ENCODE measurements at regions not wholly inside any gene's neighbourhood (a gene's known extent, or its start where the extent isn't known, plus 50 kb on each side); places are given as distances from the start of the nearest gene placed in this dataset.
"Not testable (repeated sequence)": the region's sequence is repeated elsewhere in the genome, so short reads cannot be mapped to it uniquely, and the experiment has no call there.

GRCh38 chr22:27063406-27063805 is 406.0 kb downstream of the MIAT start:
- no peak for DNase-seq (ENCODE audit: low spot score)

GRCh38 chr22:27063841-27064240 is 406.5 kb downstream of the MIAT start:
- DNase-seq (ENCODE audit: low spot score), result no peak

GRCh38 chr22:27064386-27064785 is 407.0 kb downstream of the MIAT start:
- DNase-seq (ENCODE audit: low spot score), result no peak

DNA sequence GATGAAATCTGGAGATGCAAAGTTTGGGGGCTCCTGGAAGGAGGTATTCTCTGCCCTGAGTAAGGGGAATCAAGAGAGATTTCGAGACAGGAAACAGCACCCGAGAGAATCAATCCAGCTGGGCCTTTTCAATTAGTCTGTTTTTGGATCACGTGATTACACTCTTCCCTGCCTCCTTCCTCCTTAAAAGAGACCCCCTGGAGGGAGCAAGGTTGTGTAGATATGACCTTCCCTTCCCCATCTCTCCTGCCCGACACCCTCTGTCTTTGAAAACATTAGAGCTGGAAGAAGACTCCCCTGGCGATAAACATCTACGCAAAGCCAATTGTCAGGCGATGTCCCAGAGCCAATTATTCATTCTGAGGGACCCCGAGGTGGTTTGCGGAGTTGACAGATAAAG is 407.9 kb downstream of the MIAT start:
- DNase-seq (ENCODE audit: low spot score), result no peak

- no peak for DNase-seq (ENCODE audit: low spot score)
Observed at GRCh38 chr22:27066856-27067255, 409.5 kb downstream of the MIAT start.

DNA sequence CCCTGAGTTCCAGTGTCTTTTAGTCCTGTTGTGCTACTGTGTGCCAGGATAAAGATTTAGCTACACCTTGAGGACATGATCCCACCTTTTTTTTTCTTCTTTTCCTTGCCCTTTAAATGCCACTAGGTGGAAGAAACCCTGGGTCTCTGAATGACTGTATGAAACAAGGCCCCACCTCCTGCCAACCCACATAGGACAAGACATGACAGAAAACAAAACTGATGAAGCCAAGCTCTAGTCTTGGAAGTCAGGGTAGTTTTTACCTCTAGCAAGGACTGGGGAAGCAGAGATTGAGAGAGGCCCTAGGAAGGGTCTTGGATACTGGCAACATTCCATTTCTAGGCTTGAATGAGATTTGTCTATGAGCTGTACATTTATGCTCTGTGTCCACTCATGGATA is 410.7 kb downstream of the MIAT start:
- DNase-seq (ENCODE audit: low spot score), result no peak

GRCh38 chr22:27070594-27070993 is 413.2 kb downstream of the MIAT start:
- DNase-seq (ENCODE audit: low spot score), result no peak

DNA sequence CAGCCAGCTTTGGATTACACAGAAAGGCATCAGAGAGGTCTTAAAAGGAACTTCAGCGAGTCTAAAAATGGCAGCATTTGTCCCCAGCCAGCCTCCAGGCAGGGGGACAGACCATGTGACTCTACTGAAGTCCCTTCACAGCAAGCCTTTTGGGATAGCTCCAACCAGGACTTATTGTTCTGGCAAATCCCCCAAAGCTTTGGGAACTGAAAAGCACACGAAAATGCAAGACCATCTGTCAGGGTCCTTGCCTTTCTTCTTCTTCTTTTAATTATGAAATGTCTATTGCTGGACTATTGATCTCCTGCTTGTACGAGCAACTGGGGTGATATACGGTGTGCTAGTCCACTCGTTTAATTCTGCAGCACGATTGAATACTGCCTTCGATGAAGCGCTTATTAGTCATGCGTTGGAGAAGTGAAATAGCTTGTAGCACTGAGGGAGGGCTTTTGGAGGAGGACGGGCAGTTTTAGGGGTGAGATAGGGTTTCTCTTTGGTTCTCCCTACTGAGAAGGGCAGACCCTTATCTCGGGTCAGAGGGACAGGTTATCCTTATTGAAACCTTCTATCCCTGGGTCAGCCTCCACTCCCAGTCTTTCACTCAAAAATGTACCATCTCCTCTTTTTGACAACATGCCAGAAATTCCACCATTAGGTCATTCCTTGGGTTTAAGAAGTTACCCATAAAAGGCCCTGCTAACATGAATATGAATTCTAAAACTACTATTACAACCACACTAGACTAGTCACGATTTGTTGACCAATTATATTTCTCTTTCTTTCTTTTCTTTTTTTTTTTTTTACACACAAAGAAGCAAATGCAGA is 416.4 kb downstream of the MIAT start:
- DNase-seq (ENCODE audit: low spot score), result no peak

DNA sequence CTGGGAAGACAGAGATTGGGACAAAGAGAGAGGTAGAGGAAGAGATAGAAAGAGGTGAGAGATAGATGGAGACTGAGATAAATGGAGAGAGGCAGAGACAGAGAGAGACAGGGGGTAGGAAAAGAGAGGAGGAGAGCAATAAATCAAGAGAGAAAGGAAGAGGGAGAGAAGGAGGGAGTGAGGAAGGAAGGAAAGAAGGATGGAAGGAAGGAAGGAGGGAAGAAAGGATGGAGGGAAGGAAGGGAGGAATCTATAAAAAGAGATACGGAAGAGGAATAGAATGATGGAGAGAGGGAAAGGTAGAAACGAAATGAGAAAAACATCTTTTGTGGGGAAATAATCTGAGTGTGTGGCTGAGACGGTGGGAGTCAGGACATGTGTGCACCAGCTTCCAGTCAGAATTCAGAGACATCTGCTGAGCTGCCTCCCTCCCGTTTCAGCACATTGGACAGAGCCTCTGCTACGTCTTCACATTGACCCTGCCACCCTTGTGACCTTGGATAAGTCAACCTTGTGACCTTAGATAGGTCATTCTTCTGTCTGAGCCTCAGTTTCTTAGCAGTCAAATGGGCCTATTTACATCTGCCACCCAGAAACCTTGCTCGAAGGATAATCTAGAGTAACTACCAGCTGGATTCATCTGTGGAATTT is 417.8 kb downstream of the MIAT start:
- DNase-seq (ENCODE audit: low spot score), result peak; percentile 17

DNA sequence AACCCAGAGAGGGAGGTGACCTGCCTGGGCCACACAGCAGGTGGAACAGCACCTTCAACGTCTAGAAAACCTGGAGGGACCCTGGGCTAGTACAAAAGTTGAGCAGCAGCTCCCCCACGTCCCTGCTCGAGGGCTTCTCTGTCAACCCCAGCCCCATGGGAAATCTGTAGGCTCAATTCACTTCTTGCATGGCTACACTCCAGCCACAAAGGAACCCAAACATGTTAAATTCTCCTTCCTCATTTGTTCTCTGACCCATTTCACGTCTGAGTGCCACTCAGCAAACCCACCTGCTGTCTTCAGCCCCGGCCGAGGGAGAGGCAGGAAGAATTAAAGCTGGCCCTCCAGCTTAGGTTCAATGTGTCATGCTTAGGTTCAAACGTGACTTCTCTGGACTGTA is 418.5 kb downstream of the MIAT start:
- DNase-seq (ENCODE audit: low spot score), result no peak

GRCh38 chr22:27078064-27078463 is 420.7 kb downstream of the MIAT start:
- not testable (repeated sequence) for DNase-seq (ENCODE audit: low spot score)

DNA sequence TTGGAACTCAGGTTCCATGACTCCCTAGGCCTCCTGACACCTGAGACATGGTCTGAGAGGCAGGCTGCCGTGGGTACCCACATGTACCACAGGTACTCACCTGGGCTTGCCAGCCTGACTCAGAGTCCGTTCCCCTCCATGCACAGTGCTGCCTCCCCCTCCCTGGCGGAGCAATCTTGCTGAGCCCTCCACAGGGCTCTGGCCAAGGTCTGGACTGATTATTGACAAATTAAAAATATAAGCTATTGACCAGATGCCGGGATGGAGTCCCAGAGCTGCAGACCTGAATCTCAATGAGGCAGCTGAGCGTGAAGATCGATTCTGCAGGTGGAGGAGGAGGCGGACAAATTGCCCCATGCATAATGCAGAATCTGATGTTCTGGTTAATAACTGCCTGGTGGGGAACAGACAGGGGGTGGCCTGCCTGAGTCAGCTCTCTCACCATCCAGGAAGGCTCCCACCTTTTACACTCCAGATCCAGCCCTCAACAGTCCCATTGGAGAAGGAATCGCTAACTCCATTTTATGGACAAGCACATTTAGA is 422.7 kb downstream of the MIAT start:
- DNase-seq (ENCODE audit: low spot score), result no peak

GRCh38 chr22:27080863-27081262 is 423.5 kb downstream of the MIAT start:
- DNase-seq (ENCODE audit: low spot score), result no peak

GRCh38 chr22:27083610-27084009 is 426.2 kb downstream of the MIAT start:
- no peak for DNase-seq (ENCODE audit: low spot score)

DNA sequence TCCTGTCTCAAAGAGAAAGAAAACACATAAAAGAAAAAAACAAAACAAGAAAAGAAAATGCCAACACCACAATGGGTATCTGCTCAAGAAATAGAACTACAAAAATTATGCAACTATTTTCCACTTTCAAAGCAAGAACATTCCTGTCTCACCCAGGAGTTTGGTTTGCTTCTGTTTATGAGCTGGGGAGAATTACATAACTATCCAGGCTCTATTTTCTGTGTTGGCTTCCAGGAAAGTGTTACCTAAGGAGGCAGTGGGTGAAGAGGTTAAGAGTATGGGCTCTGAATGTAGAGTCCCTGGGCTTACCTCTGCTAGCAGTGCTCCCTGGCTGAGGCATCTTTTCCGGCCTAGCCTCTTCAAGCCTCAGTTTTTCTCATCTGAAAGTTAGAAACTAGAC is 426.7 kb downstream of the MIAT start:
- no peak for DNase-seq (ENCODE audit: low spot score)

DNA sequence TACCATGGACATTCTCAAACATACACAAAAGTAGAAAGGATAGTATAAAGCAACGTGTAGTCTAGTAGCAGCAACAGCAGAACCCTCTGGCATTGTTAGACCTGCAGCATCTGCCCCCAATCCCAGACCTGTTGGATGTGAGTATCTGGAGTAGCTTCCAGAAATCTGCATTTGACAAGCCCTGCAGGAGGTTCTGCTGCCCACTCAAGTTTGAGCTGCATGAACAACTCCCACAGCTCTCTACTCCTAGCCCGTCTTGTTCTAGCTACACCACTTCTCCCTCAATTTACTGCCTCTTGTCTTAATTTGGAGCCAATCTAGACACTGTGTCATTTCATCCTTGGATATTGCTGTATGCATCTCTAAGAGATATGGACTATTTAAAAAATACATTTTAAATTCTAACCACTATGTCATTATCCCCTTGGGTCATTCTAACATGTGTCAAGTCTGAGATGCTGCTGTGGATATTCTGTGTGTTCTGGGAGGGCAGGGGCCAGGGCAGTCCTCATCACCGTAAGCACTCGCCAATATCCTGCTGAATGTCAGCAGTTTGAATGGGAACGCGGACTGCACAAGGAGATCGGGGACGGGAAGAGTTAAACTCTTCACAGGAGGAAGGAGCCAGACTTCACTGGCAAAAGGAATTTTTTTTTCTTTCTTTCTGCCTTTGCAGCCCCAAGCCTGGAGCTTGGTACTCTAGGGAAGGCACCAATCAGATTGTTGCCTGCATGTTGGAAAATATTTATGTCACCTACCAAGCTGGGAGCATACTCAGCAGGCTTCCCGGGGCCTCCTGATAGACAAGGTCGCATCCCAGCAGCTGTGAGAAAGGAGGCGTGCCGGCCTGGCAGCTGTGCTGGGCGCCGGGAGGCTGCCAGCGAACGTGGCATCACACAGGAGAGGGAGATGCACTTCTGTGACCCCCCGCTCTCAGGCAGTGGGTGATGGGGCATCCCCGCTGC is 429.0 kb downstream of the MIAT start:
- DNase-seq (ENCODE audit: low spot score), result no peak

GRCh38 chr22:27087051-27087450 is 429.7 kb downstream of the MIAT start:
- DNase-seq (ENCODE audit: low spot score), result no peak

- DNase-seq (ENCODE audit: low spot score), result peak; percentile 31
Observed at GRCh38 chr22:27088026-27088425, 430.6 kb downstream of the MIAT start.

- no peak for DNase-seq (ENCODE audit: low spot score)
Observed at GRCh38 chr22:27089264-27089663, 431.9 kb downstream of the MIAT start.

DNA sequence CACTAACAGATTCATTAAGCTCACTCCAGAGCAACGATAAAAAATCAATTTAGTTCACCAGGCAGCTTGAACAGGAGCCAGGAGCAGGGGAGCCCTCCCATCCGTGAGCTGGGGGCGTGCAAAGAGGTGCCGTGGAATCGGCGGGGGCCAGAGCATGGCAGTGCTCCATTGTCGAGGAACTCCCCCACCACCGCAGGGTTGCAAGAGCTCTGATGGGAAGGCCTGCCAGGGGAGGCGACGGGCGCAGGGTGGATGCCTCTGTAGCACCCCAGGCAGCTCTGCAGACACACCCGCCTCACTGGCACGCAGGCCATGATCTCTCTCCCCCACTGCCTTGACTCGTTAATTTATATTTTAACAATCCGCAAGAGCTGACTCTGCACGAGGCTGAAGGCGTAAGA is 433.2 kb downstream of the MIAT start:
- no peak for DNase-seq (ENCODE audit: low spot score)

DNA sequence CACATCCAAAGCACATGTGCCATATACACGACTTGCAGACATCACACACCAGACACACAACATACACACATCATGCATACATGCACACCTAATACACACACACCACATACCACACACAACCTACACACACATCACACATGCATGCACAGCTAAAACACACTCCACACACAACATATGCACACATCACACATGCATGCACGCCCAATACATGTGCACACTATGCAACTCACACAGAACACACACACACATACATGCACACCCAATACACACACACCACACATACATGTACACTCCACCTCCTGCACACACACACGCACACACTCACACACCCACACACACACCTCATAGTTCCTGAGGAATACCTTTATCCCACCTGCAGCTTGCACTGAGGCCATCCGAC is 436.0 kb downstream of the MIAT start:
- DNase-seq (ENCODE audit: low spot score), result no peak

GRCh38 chr22:27094633-27095308 is 437.4 kb downstream of the MIAT start:
- peak; percentile 88 for DNase-seq (ENCODE audit: low spot score)
